ENCODE measurements at regions not wholly inside any gene's neighbourhood (a gene's known extent, or its start where the extent isn't known, plus 50 kb on each side); places are given as distances from the start of the nearest gene placed in this dataset.

GRCh38 chr5:155768332-155768731 lies 558.6 kb upstream of the SGCD start:
- no peak overlapping the region for H3K4me3 ChIP-seq (ENCODE audit: low read length)
- TF ChIP-seq CTCF (conservative IDR thresholded peaks at IDR 0.05; ENCODE audit: low read depth, low read length) = no peak
- DNase-seq (ENCODE audit: low read depth) = no peak

- DNase-seq (ENCODE audit: low read depth) = no peak
- TF ChIP-seq CTCF (conservative IDR thresholded peaks at IDR 0.05; ENCODE audit: low read depth, low read length) = no peak
- no peak overlapping the region for H3K4me3 ChIP-seq (ENCODE audit: low read length)
Observed at GRCh38 chr5:155772009-155772662, 554.8 kb upstream of the SGCD start.

GRCh38 chr5:155773680-155774079 lies 553.3 kb upstream of the SGCD start:
- DNase-seq (ENCODE audit: low read depth) = no peak
- H3K4me3 ChIP-seq (ENCODE audit: low read length) = no peak overlapping the region
- TF ChIP-seq CTCF (conservative IDR thresholded peaks at IDR 0.05; ENCODE audit: low read depth, low read length) = no peak

GRCh38 chr5:155780260-155780659 lies 546.7 kb upstream of the SGCD start:
- no peak for TF ChIP-seq CTCF (conservative IDR thresholded peaks at IDR 0.05; ENCODE audit: low read depth, low read length)
- DNase-seq (ENCODE audit: low read depth) = no peak
- no peak overlapping the region for H3K4me3 ChIP-seq (ENCODE audit: low read length)

GRCh38 chr5:155783246-155783645 lies 543.7 kb upstream of the SGCD start:
- TF ChIP-seq CTCF (conservative IDR thresholded peaks at IDR 0.05; ENCODE audit: low read depth, low read length) = no peak
- DNase-seq (ENCODE audit: low read depth) = no peak

GRCh38 chr5:155783791-155784190 lies 543.2 kb upstream of the SGCD start:
- no peak for TF ChIP-seq CTCF (conservative IDR thresholded peaks at IDR 0.05; ENCODE audit: low read depth, low read length)
- DNase-seq (ENCODE audit: low read depth) = no peak
- no peak overlapping the region for H3K4me3 ChIP-seq (ENCODE audit: low read length)

More at GRCh38 chr5:155783246-155783645, 543.7 kb upstream of the SGCD start:
- H3K4me3 ChIP-seq (ENCODE audit: low read length) = no peak overlapping the region

GRCh38 chr5:155786108-155786507 lies 540.9 kb upstream of the SGCD start:
- no peak for DNase-seq (ENCODE audit: low read depth)
- no peak for TF ChIP-seq CTCF (conservative IDR thresholded peaks at IDR 0.05; ENCODE audit: low read depth, low read length)
- H3K4me3 ChIP-seq (ENCODE audit: low read length) = no peak overlapping the region

Measured in retinal pigment epithelial cell (primary cell).